HCT116 (cell line): ENCODE measurements at regions not wholly inside any gene's neighbourhood (a gene's known extent, or its start where the extent isn't known, plus 50 kb on each side); places are given as distances from the start of the nearest gene placed in this dataset.

Experiments
- ATAC-seq: fragments of 200-7000 bp; cut with Tn5 transposase; 2 replicates; pipeline ENCODE4 v1.9.1; 2020; ENCODE audit warnings: mild to moderate bottlenecking, moderate library complexity
- BruUV-seq: library from RNA; stranded (reverse); fragments of 400-500 nt; replicated peaks from 2 replicates; lab custom pipeline; 2021; lab: Mats Ljungman, UMichigan
- CTCF ChIA-PET: fragments of 300-600 bp; sonication (Branson Sonifier 250); formaldehyde crosslinking; loops from one replicate; lab custom pipeline; 2021; ENCODE audit warnings: antibody characterized with exemption; lab: Charles Lee
- POLR2A ChIA-PET: fragments of 300-600, 350-600 bp; sonication (Branson Sonifier 250); formaldehyde crosslinking; loops from one replicate; lab custom pipeline; 2021; ENCODE audit warnings: antibody characterized with exemption; lab: Charles Lee
- RAD21 ChIA-PET, 2 experiments: fragments of 300-600 bp; sonication (Branson Sonifier 250); formaldehyde crosslinking; loops; one replicate each; lab custom pipeline; 2023; ENCODE audit warnings: low total read pairs in 2 of 2; ENCODE audit not compliant: uncharacterized antibody in 2 of 2, unreplicated experiment in 2 of 2, low non-redundant PET in 1 of 2; lab: Charles Lee
- DNase-seq: peaks from one replicate; pipeline ENCODE4 v3.0.0-alpha.2; 2010; ENCODE audit warnings: low read depth, low spot score
- H2AFZ ChIP-seq: fragments of 200-600 bp; shearing (Covaris generic), sonication (generic); 2 replicates; pipeline ENCODE4 v1.6.1; 2017; ENCODE audit warnings: low read depth, mixed run types, mixed read lengths, antibody characterized with exemption, low read length; ENCODE audit not compliant: poor library complexity, severe bottlenecking
- H3K27ac ChIP-seq: 2 replicates; pipeline ENCODE4 v1.5.1; 2012; ENCODE audit warnings: low read depth, low read length
- H3K27me3 ChIP-seq: fragments of 200-600 bp; sonication (generic); 2 replicates; pipeline ENCODE4 v1.6.1; 2016; ENCODE audit warnings: mixed run types, low read length, mixed read lengths; ENCODE audit not compliant: insufficient read depth
- H3K36me3 ChIP-seq, 2 experiments: fragments of 200-500 bp in 1 of 2; fragments of 200-600 bp in 1 of 2; sonication (Bioruptor generic) in 1 of 2; sonication (generic) in 1 of 2; 2 replicates each; pipeline versions ENCODE4 v1.5.1 to v1.6.1; 2014 to 2016; ENCODE audit warnings: low read length in 2 of 2, inconsistent platforms in 1 of 2, mixed read lengths in 1 of 2, mixed run types in 1 of 2; ENCODE audit not compliant: insufficient read depth in 2 of 2, control insufficient read depth in 1 of 2
- H3K4me1 ChIP-seq, 2 experiments: fragments of 200-600 bp in 1 of 2; sonication (generic) in 1 of 2; 2 replicates each; pipeline versions ENCODE4 v1.5.1 to v1.6.1; 2012 to 2017; ENCODE audit warnings: low read length in 2 of 2, inconsistent platforms in 1 of 2, mild to moderate bottlenecking in 1 of 2, mixed read lengths in 1 of 2, mixed run types in 1 of 2, moderate library complexity in 1 of 2; ENCODE audit not compliant: insufficient read depth in 2 of 2, control insufficient read depth in 1 of 2
- H3K4me2 ChIP-seq: fragments of 200-600 bp; sonication (generic); 2 replicates; pipeline ENCODE4 v1.6.1; 2017; ENCODE audit warnings: mixed run types, low read length, mixed read lengths
- H3K4me3 ChIP-seq, 2 experiments: fragments of 200-600 bp in 1 of 2; sonication (generic) in 1 of 2; replicated peaks in 1 of 2; 2 replicates each; pipeline ENCODE4 v1.5.1; 2011 to 2016; ENCODE audit warnings: low read length in 2 of 2, control low read depth in 1 of 2, low read depth in 1 of 2, mild to moderate bottlenecking in 1 of 2, mixed read lengths in 1 of 2, mixed run types in 1 of 2
- H3K79me2 ChIP-seq: fragments of 200-600 bp; sonication (generic); 2 replicates; pipeline ENCODE4 v1.6.1; 2017; ENCODE audit warnings: mild to moderate bottlenecking, mixed run types, low read length, moderate library complexity, mixed read lengths; ENCODE audit not compliant: insufficient read depth
- H3K9ac ChIP-seq: fragments of 200-600 bp; sonication (generic); 2 replicates; pipeline ENCODE4 v1.6.1; 2016; ENCODE audit warnings: low read length, mixed read lengths
- H3K9me2 ChIP-seq: fragments of 200-600 bp; sonication (generic), shearing (Covaris generic); 2 replicates; pipeline ENCODE4 v1.6.1; 2017; ENCODE audit warnings: mixed run types, mild to moderate bottlenecking, moderate library complexity; ENCODE audit not compliant: insufficient read depth
- H3K9me3 ChIP-seq, 2 experiments: fragments of 200-500 bp in 1 of 2; fragments of 200-600 bp in 1 of 2; sonication (Bioruptor generic) in 1 of 2; sonication (generic) in 1 of 2; 2 replicates each; pipeline ENCODE4 v1.6.1; 2014 to 2017; ENCODE audit warnings: low read length in 2 of 2, mixed read lengths in 2 of 2, inconsistent platforms in 1 of 2, low read depth in 1 of 2, mild to moderate bottlenecking in 1 of 2, mixed run types in 1 of 2, moderate library complexity in 1 of 2; ENCODE audit not compliant: control insufficient read depth in 1 of 2, insufficient read depth in 1 of 2
- H4K20me1 ChIP-seq: fragments of 200-600 bp; sonication (generic), shearing (Covaris generic); 2 replicates; pipeline ENCODE4 v1.6.1; 2017; ENCODE audit warnings: mixed run types, mild to moderate bottlenecking, moderate library complexity; ENCODE audit not compliant: insufficient read depth
- ATF3 ChIP-seq: IDR thresholded peaks from 2 replicates; pipeline ENCODE4 v1.6.1; 2012
- CBX3 ChIP-seq: IDR thresholded peaks from 2 replicates; pipeline ENCODE4 v1.6.1; 2012; ENCODE audit warnings: low read depth
- CEBPB ChIP-seq: IDR thresholded peaks from 2 replicates; pipeline ENCODE4 v1.6.1; 2012; ENCODE audit warnings: low read depth
- CTCF ChIP-seq, 3 experiments: fragments of 200-600 bp in 1 of 3; sonication (generic) in 1 of 3; IDR thresholded peaks in 2 of 3; conservative IDR thresholded peaks in 1 of 3; 2 replicates each; pipeline ENCODE4 v1.5.1; 2012 to 2017; ENCODE audit warnings: low read depth in 2 of 3, low read length in 2 of 3, antibody characterized with exemption in 1 of 3, borderline replicate concordance in 1 of 3, control low read depth in 1 of 3, mild to moderate bottlenecking in 1 of 3, mixed read lengths in 1 of 3, mixed run types in 1 of 3, moderate library complexity in 1 of 3; ENCODE audit not compliant: insufficient read depth in 1 of 3
- EGR1 ChIP-seq: IDR thresholded peaks from 2 replicates; pipeline ENCODE4 v1.6.1; 2012; ENCODE audit warnings: low read depth
- ELF1 ChIP-seq: IDR thresholded peaks from 2 replicates; pipeline ENCODE4 v1.6.1; 2012; ENCODE audit warnings: low read depth, borderline replicate concordance
- EZH2 ChIP-seq: fragments of 200-600 bp; sonication (generic); IDR thresholded peaks from 2 replicates; pipeline ENCODE4 v1.6.1; 2017; ENCODE audit warnings: antibody characterized with exemption, mixed run types
- EZH2phosphoT487 ChIP-seq: fragments of 200-600 bp; IDR thresholded peaks from 2 replicates; pipeline ENCODE4 v1.6.1; 2018; ENCODE audit warnings: antibody characterized with exemption, borderline replicate concordance
- FOSL1 ChIP-seq: IDR thresholded peaks from 2 replicates; pipeline ENCODE4 v1.6.1; 2012; ENCODE audit warnings: low read depth
- JUND ChIP-seq: IDR thresholded peaks from 2 replicates; pipeline ENCODE4 v1.6.1; 2012
- MAX ChIP-seq: IDR thresholded peaks from 2 replicates; pipeline ENCODE4 v1.6.1; 2012
- POLR2AphosphoS5 ChIP-seq: IDR thresholded peaks from 2 replicates; pipeline ENCODE4 v1.6.1; 2011; ENCODE audit warnings: mild to moderate bottlenecking, low read depth, low read length, moderate library complexity
- RAD21 ChIP-seq: IDR thresholded peaks from 2 replicates; pipeline ENCODE4 v1.6.1; 2012; ENCODE audit warnings: low read depth, mild to moderate bottlenecking
- REST ChIP-seq: IDR thresholded peaks from 2 replicates; pipeline ENCODE4 v1.6.1; 2012; ENCODE audit warnings: low read depth
- SP1 ChIP-seq: IDR thresholded peaks from 2 replicates; pipeline ENCODE4 v1.6.1; 2012; ENCODE audit warnings: low read depth
- SRF ChIP-seq: IDR thresholded peaks from 2 replicates; pipeline ENCODE4 v1.6.1; 2012; ENCODE audit warnings: low read depth
- YY1 ChIP-seq: IDR thresholded peaks from 2 replicates; pipeline ENCODE4 v1.6.1; 2011; ENCODE audit warnings: low read length, low read depth, moderate library complexity, mild to moderate bottlenecking; ENCODE audit not compliant: insufficient replicate concordance; ENCODE audit errors: extremely low read depth
- ZBTB33 ChIP-seq: IDR thresholded peaks from 2 replicates; pipeline ENCODE4 v1.6.1; 2011; ENCODE audit warnings: mild to moderate bottlenecking, low read length, moderate library complexity; ENCODE audit not compliant: insufficient replicate concordance; ENCODE audit errors: extremely low read depth
- ZFX ChIP-seq: fragments of 450-650 bp; IDR thresholded peaks from 2 replicates; pipeline ENCODE4 v1.6.1; 2017
- intact Hi-C: fragments of 100-400 bp; cut with micrococcal nuclease; formaldehyde crosslinking; loops from 2 replicates; pipeline ENCODE4 v1.10.0; 2022

GRCh38 chr13:109885235-109885634, 98.9 kb upstream of the IRS2 start:
- no peaks in the 10 kb centered on the region for H3K27me3 ChIP-seq
- H3K27ac ChIP-seq, result no peak overlapping the region

More at GRCh38 chr13:109885235-109885634, 98.9 kb upstream of the IRS2 start:
- Histone ChIP-seq H2AFZ (no peak overlapping the region), H3K4me3 (no peak overlapping the region), H3K9ac (no peak overlapping the region), H3K9me3 (no peaks in the 10 kb centered on the region), H3K9me2 (no peaks in the 10 kb centered on the region), H3K79me2 (no peaks in the 10 kb centered on the region), H3K36me3 (no peaks in the 10 kb centered on the region), H3K4me1 (no peaks in the 10 kb centered on the region), H3K4me2 (no peak overlapping the region), H4K20me1 (no peaks in the 10 kb centered on the region)
- CTCF ChIA-PET, result no interaction called here
- DNase-seq (no peak), ATAC-seq (no peak)
- RAD21 ChIA-PET, result no interaction called here
- POLR2A ChIA-PET, result no interaction called here
- BruUV-seq, result no TSS peak
- TF ChIP-seq POLR2AphosphoS5 (no peak), ZFX (no peak), MAX (no peak), YY1 (no peak), SP1 (no peak), ATF3 (no peak), EGR1 (no peak), SRF (no peak), RAD21 (no peak), REST (no peak), EZH2phosphoT487 (no peak), CTCF (IDR thresholded peaks at IDR 0.05 in 2 of 3, conservative IDR thresholded peaks at IDR 0.05 in 1 of 3; ENCODE audit: borderline replicate concordance in 1 of 3, insufficient read depth in 1 of 3, low read depth in 2 of 3, low read length in 2 of 3) (no peak), CEBPB (no peak), CBX3 (no peak), ZBTB33 (no peak), JUND (no peak), EZH2 (no peak), ELF1 (no peak), FOSL1 (no peak)
- intact Hi-C loops, result no loop called here
